Memory B cell (primary cell): ENCODE measurements at regions not wholly inside any gene's neighbourhood (a gene's known extent, or its start where the extent isn't known, plus 50 kb on each side); places are given as distances from the start of the nearest gene placed in this dataset.
"Not testable (repeated sequence)": the region's sequence is repeated elsewhere in the genome, so short reads cannot be mapped to it uniquely, and the experiment has no call there.

ENCODE experiments used
- ATAC-seq: fragments of 150-1000 bp; cut with Tn5 transposase; 2 replicates; pipeline ENCODE4 v1.10.0; 2021; ENCODE audit warnings: low read depth, mild to moderate bottlenecking, moderate library complexity
- DNase-seq, 2 donors: peaks; one replicate each; pipeline ENCODE4 v3.0.0; 2022; ENCODE audit warnings: low spot score in 2 of 2
- H3K27ac Mint-ChIP-seq: one replicate; pipeline ENCODE4 v1.8.0; 2022; ENCODE audit warnings: mild to moderate bottlenecking, moderate library complexity, mixed read lengths
- H3K27me3 Mint-ChIP-seq: one replicate; pipeline ENCODE4 v1.8.0; 2022; ENCODE audit warnings: mixed read lengths
- H3K36me3 Mint-ChIP-seq: one replicate; pipeline ENCODE4 v1.8.0; 2022; ENCODE audit warnings: mild to moderate bottlenecking, mixed read lengths
- H3K4me1 Mint-ChIP-seq: one replicate; pipeline ENCODE4 v1.8.0; 2022; ENCODE audit warnings: mixed read lengths
- H3K4me3 Mint-ChIP-seq: one replicate; pipeline ENCODE4 v1.8.0; 2022; ENCODE audit warnings: mild to moderate bottlenecking, moderate library complexity, mixed read lengths
- H3K9me3 Mint-ChIP-seq: one replicate; pipeline ENCODE4 v1.8.0; 2022; ENCODE audit warnings: mixed read lengths

DNA sequence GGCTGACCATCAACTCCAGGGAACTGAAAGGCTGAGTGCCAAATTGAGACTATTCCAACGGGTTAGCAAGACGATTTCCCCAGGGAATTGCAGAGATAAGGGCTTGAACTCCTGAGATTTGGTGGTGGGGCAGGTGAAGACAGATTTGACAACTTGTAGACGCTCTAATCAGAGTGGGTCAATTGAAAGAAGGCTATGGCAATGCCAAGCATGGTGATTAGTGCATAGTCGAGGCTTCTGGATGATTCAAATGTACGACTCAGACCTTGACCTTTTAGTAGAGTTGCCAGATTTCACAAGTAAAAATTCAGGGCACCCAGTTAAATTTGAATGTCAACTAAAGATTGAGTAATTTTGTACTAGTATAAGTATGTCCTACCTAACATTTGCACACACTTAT lies 302.1 kb upstream of the SPAG17 start:
- H3K27me3 Mint-ChIP-seq, result peaks cover 9% of the 10 kb centered on the region
- no peaks in the 10 kb centered on the region for H3K4me1 Mint-ChIP-seq
- no peaks in the 10 kb centered on the region for H3K36me3 Mint-ChIP-seq
- no peak for ATAC-seq
- peaks cover 7% of the 10 kb centered on the region for H3K9me3 Mint-ChIP-seq
- no peak for DNase-seq
- H3K4me3 Mint-ChIP-seq, result no peak overlapping the region
- no peak overlapping the region for H3K27ac Mint-ChIP-seq

DNA sequence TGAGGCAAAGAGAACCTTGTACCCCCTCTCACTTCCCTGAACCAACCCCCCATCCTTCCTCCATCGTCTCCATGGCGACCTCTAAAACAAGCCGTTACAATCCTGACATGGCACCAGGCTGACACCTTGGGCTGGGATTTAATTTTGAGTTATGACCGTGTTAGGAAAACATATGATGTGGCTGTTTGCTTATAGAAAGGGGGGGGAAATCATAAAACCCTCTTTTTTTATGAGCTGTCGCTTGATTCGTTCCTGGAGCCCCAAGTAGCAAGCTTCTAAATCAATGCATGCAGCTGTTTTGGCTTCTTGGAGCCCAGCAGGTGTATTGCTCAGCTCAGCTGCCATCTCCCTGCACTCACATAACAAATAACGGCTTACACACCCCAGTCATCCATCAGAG lies 301.2 kb upstream of the SPAG17 start:
- Mint-ChIP-seq H3K27me3 (peaks cover 7% of the 10 kb centered on the region), H3K4me3 (no peak overlapping the region), H3K27ac (no peak overlapping the region), H3K36me3 (no peaks in the 10 kb centered on the region), H3K9me3 (peaks cover 5% of the 10 kb centered on the region), H3K4me1 (no peaks in the 10 kb centered on the region)
- DNase-seq (no peak), ATAC-seq (no peak)

DNA sequence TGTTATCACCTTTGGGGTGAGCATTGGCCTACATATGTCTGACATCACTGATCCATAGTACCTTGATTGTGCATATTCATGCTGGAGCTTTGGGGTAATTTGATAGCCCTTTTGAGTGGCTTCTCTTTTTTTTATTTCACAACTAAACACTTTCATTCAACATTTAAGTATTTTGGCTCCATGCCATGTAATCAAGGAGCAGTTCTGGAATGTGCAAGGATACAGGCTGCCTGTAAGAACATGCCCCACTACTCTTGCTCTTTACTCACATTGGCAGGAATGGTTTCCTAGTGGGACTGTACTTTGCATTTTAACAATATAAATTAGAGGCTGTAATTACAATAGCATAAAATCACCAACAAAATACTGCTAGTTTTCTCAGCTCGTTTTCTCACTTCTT lies 300.7 kb upstream of the SPAG17 start:
- DNase-seq, result no peak
- H3K36me3 Mint-ChIP-seq, result no peaks in the 10 kb centered on the region
- no peak overlapping the region for H3K4me3 Mint-ChIP-seq
- H3K27ac Mint-ChIP-seq, result no peak overlapping the region
- H3K27me3 Mint-ChIP-seq, result peaks cover 7% of the 10 kb centered on the region
- H3K9me3 Mint-ChIP-seq, result peaks cover 5% of the 10 kb centered on the region
- no peaks in the 10 kb centered on the region for H3K4me1 Mint-ChIP-seq
- ATAC-seq, result no peak

DNA sequence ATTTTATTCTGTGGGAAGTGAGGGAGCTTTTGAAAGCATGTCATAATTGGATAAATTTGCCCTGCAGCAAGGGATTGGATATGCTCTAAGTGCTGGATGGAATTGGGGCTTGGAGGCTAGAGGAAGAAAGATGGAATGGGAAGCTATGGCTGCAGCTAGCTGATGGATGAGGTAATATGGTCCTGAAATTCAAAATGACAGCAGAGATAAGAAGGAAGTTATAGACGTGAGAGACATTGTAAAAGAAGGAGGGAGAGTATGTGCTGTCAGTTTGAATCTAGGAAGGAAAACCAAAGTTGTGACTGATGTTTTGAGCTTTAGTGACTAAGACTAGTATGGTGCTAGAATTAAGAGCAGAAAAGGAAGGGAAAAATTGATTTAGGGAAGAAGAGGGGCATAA lies 299.9 kb upstream of the SPAG17 start:
- Mint-ChIP-seq H3K4me1 (no peaks in the 10 kb centered on the region), H3K36me3 (no peaks in the 10 kb centered on the region), H3K9me3 (peaks cover 5% of the 10 kb centered on the region), H3K27me3 (peaks cover 7% of the 10 kb centered on the region), H3K27ac (no peak overlapping the region), H3K4me3 (no peak overlapping the region)
- ATAC-seq (no peak), DNase-seq (no peak)

DNA sequence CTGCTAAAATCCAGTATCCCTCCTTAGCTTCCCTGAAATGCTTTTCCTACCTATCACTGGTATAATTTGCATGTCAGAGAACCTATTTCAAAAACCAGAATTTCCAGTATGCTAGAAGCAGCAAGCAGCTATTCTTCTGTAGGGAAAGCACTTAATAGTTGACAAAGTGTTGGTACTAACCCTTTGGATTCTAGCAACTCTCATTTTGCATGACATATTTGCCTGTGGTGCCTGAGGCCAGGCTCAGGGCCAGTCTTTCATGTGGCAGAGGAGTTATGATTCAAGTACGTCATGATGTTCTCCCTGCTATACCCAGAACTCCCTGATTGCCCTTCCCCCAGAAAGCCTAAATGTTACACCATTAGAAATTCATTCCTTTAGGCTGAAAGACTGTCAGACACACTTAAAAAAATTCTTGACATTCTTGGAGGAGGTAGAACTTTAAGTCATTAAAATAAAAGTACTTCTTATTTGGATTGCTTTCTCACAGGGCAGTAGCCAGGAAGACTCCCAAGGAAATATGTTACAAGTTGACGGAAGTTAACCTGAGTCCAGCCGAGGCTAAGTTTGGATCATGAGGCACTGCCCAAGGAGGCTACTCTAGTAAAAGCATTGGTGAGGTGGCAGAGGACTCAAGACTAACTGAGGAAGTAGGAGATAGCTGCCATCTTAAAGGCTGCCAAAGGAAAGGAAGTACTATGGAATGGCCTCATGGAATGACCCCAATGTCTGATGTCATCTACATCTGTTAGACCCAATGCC lies 298.4 kb upstream of the SPAG17 start:
- no peak for DNase-seq
- H3K9me3 Mint-ChIP-seq, result peaks cover 5% of the 10 kb centered on the region
- no peak overlapping the region for H3K27ac Mint-ChIP-seq
- ATAC-seq, result no peak
- H3K4me3 Mint-ChIP-seq, result no peak overlapping the region
- no peaks in the 10 kb centered on the region for H3K36me3 Mint-ChIP-seq
- peaks cover 2% of the 10 kb centered on the region for H3K27me3 Mint-ChIP-seq
- no peaks in the 10 kb centered on the region for H3K4me1 Mint-ChIP-seq

DNA sequence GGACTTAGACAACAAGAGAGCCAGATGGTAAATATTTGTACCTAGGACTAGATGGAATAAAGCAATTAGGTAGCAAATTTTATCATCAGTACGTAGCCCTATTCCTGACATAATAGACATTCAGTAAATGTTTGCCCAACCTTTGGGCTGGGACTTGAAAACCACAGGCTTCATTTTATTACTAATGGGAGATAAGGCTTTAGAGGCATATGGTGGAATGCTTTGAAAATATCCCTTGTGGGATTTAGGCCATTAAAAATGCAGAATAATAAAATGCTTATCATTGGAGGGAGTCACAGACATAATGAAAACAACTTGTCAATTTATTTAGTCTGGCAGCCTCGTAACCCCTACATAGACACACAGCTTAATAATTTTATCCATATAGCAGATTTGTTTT lies 296.1 kb upstream of the SPAG17 start:
- Mint-ChIP-seq H3K4me1 (no peaks in the 10 kb centered on the region), H3K36me3 (no peaks in the 10 kb centered on the region), H3K27ac (no peak overlapping the region), H3K4me3 (no peak overlapping the region), H3K27me3 (peaks cover 2% of the 10 kb centered on the region), H3K9me3 (peaks cover 5% of the 10 kb centered on the region)
- no peak for DNase-seq
- no peak for ATAC-seq

DNA sequence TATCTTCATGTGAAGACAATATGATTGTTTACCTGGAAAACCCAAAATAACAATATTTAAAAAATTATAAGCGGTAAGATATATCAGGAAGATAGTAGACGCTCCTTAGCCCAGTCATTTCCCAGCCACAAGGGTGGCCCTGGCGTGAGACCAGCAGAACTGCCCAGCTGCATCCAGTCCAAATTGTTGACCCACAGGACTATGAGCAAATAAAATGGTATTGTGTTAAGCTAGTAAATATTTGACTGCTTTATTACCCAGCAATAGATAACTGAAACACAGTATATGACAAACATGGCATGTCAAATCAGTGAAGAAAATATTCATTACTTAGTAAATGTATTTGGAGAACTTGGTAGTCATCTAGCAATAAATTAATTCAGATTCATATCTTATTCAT lies 294.3 kb upstream of the SPAG17 start:
- H3K9me3 Mint-ChIP-seq, result peaks cover 2% of the 10 kb centered on the region
- DNase-seq, result no peak

DNA sequence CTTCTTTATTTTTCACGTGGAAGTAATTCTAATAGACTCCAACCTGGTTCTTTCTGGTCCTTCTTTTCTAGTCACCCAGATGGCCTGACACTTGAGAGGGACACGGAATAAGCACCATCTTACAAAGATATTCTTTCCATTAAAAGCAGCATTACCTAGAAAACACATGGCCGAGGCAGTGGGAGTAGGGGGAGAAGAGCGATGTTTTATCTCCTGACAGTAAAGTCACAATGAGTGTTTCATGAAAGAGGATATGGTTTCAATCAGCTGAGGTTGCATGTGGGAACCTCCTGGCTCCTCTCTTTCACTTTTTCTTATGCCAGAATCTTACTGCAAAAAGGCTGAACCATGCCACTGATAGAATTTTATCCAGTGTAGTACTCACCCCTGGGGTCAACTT lies 288.8 kb upstream of the SPAG17 start:
- Mint-ChIP-seq H3K36me3 (no peaks in the 10 kb centered on the region), H3K4me1 (no peaks in the 10 kb centered on the region), H3K4me3 (no peak overlapping the region), H3K27me3 (peaks cover 1% of the 10 kb centered on the region), H3K27ac (no peak overlapping the region), H3K9me3 (peaks cover 2% of the 10 kb centered on the region)
- no peak for DNase-seq
- no peak for ATAC-seq

More for the DNA sequence above, 294.3 kb upstream of the SPAG17 start:
- Mint-ChIP-seq H3K4me1 (no peaks in the 10 kb centered on the region), H3K36me3 (no peaks in the 10 kb centered on the region), H3K4me3 (no peak overlapping the region), H3K27me3 (peaks cover 1% of the 10 kb centered on the region), H3K27ac (no peak overlapping the region)
- no peak for ATAC-seq

DNA sequence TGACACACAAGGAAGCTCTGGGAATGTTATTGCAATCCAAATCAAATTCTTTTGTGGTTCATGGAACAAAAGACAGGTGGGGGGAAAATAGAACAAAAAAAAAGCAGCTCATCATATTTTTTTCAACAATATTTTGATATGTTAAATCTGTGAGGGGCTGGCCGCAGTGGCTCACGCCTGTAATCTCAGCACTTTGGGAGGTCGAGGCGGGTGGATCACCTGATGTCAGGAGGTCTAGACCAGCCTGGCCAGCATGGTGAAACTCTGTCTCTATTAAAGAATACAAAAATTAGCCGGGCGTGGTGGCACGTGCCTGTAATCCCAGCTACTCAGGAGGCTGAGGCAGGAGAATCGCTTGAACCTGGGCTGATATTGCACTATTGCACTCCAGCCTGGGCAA lies 279.4 kb upstream of the SPAG17 start:
- H3K4me1 Mint-ChIP-seq, H3K4me3 Mint-ChIP-seq, DNase-seq, H3K27me3 Mint-ChIP-seq, H3K36me3 Mint-ChIP-seq, H3K9me3 Mint-ChIP-seq, H3K27ac Mint-ChIP-seq, ATAC-seq: not testable (repeated sequence)

DNA sequence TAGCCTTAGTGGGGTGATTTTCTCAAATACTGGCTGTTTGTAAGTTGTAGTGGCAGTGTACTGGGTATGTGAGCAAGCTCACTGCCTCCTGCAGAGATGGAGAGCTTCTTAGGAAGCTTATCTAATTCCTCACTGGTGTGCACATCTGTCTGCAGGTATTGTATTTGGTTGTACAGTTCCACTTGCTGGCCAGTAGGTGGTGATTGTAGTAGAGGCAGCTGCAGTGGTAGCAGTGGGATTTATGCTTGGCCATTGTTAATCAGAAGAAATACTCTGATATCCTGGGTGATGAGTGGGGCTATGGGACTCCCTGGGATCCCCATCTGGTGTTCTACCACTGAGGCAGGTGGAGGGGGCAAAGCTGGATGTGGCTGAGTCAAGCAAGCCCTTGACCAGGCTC lies 276.1 kb upstream of the SPAG17 start:
- Mint-ChIP-seq H3K36me3 (no peaks in the 10 kb centered on the region), H3K4me1 (no peaks in the 10 kb centered on the region), H3K4me3 (no peak overlapping the region), H3K27ac (no peak overlapping the region), H3K9me3 (peaks cover 10% of the 10 kb centered on the region), H3K27me3 (no peaks in the 10 kb centered on the region)
- ATAC-seq, result no peak
- no peak for DNase-seq

DNA sequence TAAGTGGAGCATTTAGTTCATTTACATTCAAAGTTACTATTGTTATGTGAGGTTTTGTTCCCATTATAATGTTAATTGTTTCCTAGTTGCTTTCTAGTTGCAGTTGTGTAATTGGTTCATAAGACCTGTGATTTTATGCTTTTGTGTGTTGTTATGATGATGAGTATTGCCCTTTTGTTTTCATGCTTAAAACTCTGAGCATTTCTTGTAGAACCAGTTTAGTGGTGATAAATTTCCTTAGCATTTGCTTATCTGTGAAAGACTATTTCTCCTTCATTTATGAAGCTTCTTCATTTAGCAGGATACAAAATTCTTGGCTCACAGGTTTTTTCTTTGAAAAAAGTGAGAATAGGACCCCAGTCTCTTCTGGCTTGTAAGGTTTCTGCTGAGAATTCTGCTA lies 274.8 kb upstream of the SPAG17 start:
- ATAC-seq, result no peak
- no peaks in the 10 kb centered on the region for H3K4me1 Mint-ChIP-seq
- peaks cover 15% of the 10 kb centered on the region for H3K9me3 Mint-ChIP-seq
- no peak for DNase-seq
- no peak overlapping the region for H3K27ac Mint-ChIP-seq
- no peaks in the 10 kb centered on the region for H3K36me3 Mint-ChIP-seq
- no peaks in the 10 kb centered on the region for H3K27me3 Mint-ChIP-seq
- no peak overlapping the region for H3K4me3 Mint-ChIP-seq

DNA sequence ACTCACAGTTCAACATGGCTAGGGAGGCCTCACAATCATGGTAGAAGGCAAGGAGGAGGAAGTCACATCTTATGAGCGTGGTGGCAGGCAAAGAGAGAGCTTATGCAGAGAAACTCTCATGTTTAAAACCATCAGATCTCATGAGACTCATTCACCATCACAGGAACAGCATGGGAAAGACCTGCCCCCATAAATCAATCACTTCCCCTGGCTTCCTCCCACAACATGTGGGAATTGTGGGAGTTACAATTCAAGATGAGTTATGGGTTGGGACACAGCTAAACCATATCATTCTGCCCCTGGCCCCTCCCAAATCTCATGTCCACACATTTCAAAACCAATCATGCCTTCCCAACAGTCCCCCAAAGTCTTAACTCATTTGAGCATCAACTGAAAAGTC lies 268.8 kb upstream of the SPAG17 start:
- not testable (repeated sequence) for H3K4me3 Mint-ChIP-seq, H3K27ac Mint-ChIP-seq

DNA sequence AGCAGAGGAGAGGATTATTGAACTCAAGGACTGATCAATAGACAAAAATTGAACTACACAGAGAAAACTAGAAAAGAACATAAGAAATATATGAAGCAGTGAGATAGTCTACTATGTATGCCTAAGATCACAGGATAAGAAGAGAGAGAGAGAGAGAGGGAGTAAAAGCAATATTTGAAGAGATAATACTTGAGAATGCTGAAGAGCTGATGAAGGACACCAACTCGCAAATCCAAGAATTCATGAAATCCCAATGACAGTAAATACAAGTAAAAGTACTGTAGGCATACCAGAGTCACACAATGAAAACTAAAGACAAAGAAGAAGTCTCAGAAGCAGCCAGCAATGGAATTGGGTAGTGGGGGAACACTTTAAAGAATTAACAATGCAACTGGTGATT lies 260.1 kb upstream of the SPAG17 start:
- Mint-ChIP-seq H3K27ac (no peak overlapping the region), H3K4me3 (no peak overlapping the region), H3K9me3 (peaks cover 6% of the 10 kb centered on the region), H3K27me3 (peaks cover 2% of the 10 kb centered on the region), H3K4me1 (no peaks in the 10 kb centered on the region), H3K36me3 (peaks cover 3% of the 10 kb centered on the region)
- ATAC-seq (no peak), DNase-seq (no peak)

More for the DNA sequence above, 268.8 kb upstream of the SPAG17 start:
- H3K4me1 Mint-ChIP-seq, ATAC-seq, H3K36me3 Mint-ChIP-seq, DNase-seq, H3K27me3 Mint-ChIP-seq: not testable (repeated sequence)
- peaks cover 11% of the 10 kb centered on the region for H3K9me3 Mint-ChIP-seq

DNA sequence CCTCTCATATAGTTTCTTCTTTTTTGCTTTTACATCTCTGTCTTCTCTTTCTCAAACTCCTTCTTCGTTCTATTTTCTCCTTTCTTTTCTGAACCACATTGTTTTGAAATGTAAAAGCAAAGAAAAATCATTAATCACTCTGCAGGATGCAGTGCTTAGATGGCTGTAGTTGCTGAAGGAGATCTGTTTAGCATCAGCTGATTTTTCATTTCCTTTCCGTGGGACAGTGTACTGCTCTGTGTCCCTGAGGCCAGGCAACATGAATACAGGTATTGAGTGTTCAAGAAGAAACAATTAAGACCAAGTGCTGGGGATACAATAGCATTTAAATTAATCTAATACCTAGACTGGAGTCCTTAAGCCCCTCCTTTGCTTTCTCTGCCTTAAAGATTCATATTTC lies 257.2 kb upstream of the SPAG17 start:
- no peak for ATAC-seq
- H3K27me3 Mint-ChIP-seq, result peaks cover 2% of the 10 kb centered on the region
- H3K9me3 Mint-ChIP-seq, result no peaks in the 10 kb centered on the region

DNA sequence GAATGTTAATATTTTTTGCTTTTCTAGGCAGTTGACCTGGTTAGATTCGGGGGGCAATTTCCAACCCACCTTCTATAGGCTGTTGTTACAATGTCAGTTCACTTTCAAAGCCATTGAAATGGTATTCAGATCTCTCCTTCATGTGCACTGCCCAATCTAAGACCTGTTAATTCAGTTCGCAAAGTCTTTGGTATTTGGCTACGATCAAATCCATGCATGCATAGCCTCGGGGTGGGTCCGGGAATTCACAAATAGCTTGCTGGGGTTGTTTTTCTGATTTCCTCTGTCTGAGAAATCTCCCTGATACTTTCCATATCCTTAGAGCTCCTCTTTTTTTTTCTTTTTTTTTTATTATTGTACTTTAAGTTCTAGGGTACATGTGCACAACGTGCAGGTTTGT lies 252.6 kb upstream of the SPAG17 start:
- no peak overlapping the region for H3K4me3 Mint-ChIP-seq
- peaks cover 2% of the 10 kb centered on the region for H3K27me3 Mint-ChIP-seq
- H3K36me3 Mint-ChIP-seq, result no peaks in the 10 kb centered on the region
- H3K27ac Mint-ChIP-seq, result no peak overlapping the region
- H3K9me3 Mint-ChIP-seq, result no peaks in the 10 kb centered on the region
- ATAC-seq (no peak), DNase-seq (no peak)
- H3K4me1 Mint-ChIP-seq, result no peaks in the 10 kb centered on the region

More for the DNA sequence above, 257.2 kb upstream of the SPAG17 start:
- DNase-seq, result no peak
- H3K4me1 Mint-ChIP-seq, result no peaks in the 10 kb centered on the region
- H3K36me3 Mint-ChIP-seq, result no peaks in the 10 kb centered on the region
- no peak overlapping the region for H3K27ac Mint-ChIP-seq
- no peak overlapping the region for H3K4me3 Mint-ChIP-seq
